ENCODE measurements at regions not wholly inside any gene's neighbourhood (a gene's known extent, or its start where the extent isn't known, plus 50 kb on each side); places are given as distances from the start of the nearest gene placed in this dataset.

DNA sequence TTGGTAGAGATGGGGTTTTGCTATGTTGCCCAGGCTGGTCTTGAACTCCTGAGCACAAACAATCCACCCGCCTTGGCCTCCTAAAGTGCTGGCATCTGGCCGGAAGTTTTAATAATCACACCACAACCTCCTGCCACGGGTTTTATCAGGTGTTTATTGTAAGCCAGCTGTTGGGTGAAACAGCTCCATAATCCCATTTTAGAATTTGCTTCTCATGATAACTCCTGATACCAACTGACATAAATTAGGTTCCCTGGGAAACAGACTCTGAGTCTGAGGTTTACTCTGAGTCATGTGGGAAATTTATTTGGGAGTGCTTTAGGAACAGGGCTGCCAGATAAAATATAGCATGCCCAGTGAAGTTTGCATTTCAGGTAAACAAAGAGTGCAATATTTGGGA lies 122.6 kb upstream of the MED13 start:
- Mint-ChIP-seq H3K9me3 (no peaks in the 10 kb centered on the region), H3K27ac (no peak overlapping the region), H3K36me3 (no peaks in the 10 kb centered on the region), H3K4me3 (no peak overlapping the region), H3K27me3 (peaks cover 12% of the 10 kb centered on the region), H3K4me1 (no peaks in the 10 kb centered on the region)
- no peak for DNase-seq (ENCODE audit: low spot score in 2 of 2)
- no peak for ATAC-seq (ENCODE audit: low read depth)

DNA sequence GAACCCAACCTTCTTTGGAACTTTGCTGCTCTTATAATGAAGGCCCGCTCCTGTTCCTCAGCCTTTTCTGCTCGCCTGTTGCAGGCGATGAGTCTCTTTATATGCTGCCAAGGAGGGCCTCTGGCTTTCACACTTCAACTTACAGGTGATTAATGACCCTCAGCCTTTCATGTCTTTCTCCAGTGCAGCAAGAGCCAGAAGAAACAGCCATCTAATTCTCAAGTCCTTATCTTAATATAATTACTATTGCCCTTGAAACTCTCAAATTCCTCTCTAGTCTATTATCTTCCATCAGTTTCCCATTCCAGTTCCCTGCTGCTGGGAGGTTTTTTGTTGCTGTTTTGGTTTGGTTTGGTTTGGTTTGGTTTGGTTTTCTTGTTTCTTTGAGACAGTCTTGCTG lies 121.8 kb upstream of the MED13 start:
- H3K9me3 Mint-ChIP-seq: no peaks in the 10 kb centered on the region
- ATAC-seq (ENCODE audit: low read depth): no peak
- DNase-seq (ENCODE audit: low spot score in 2 of 2): no peak
- H3K4me3 Mint-ChIP-seq: no peak overlapping the region
- H3K36me3 Mint-ChIP-seq: no peaks in the 10 kb centered on the region
- H3K4me1 Mint-ChIP-seq: no peaks in the 10 kb centered on the region
- no peak overlapping the region for H3K27ac Mint-ChIP-seq
- H3K27me3 Mint-ChIP-seq: peaks cover 9% of the 10 kb centered on the region

DNA sequence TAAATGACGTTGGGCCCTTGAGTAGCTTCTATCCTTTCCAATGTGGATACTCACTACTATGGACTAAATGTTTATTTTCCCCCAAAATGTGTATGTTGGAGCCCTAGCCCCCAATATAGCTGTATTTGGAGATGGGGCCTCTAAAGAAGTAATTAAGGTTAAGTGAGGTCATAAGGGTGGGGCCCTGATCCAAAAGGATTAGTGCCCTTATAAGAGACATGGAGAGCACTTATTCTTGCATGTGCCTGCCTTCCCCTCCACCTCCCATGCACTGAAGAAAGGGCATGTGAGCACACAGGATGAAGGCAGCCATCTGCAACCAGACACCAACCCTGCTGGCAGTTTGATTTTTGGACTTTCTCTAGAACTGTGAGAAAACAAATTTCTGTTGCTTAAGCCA lies 115.7 kb upstream of the MED13 start:
- Mint-ChIP-seq H3K9me3 (no peaks in the 10 kb centered on the region), H3K27me3 (no peaks in the 10 kb centered on the region), H3K36me3 (no peaks in the 10 kb centered on the region), H3K4me3 (no peak overlapping the region), H3K4me1 (no peaks in the 10 kb centered on the region), H3K27ac (no peak overlapping the region)
- DNase-seq (ENCODE audit: low spot score in 2 of 2) (no peak), ATAC-seq (ENCODE audit: low read depth) (no peak)

DNA sequence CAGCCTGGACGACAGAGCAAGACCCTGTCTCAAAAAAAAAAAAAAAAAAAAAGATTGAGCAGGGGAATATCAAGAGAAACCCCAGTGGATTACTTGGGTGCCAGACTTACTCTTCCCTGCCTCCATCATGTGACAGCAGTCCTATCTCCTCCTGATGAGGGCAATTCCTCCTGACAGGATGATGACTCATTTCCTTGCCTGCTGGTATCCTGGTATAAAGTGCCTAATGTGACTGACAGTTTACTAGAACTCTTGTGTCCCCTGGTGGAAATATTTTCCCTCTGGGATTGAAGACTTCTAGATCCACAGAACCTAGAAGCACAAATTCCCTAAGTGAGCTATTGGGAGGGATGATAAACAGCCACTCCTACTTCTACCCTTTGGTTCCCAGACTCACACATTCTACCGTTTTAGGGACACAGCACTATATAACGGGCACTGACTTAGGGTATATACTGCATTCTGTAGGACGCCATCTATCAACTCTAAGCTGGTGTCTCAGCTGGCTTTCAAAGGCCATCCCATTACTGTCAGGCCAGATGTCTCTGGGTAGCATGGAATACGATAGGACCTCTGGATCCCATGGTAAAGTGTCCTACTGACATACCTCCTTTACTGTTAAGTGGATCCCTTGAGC lies 114.6 kb upstream of the MED13 start:
- no peak overlapping the region for H3K4me3 Mint-ChIP-seq
- H3K27ac Mint-ChIP-seq: no peak overlapping the region
- H3K9me3 Mint-ChIP-seq: no peaks in the 10 kb centered on the region
- no peaks in the 10 kb centered on the region for H3K36me3 Mint-ChIP-seq
- H3K27me3 Mint-ChIP-seq: no peaks in the 10 kb centered on the region
- H3K4me1 Mint-ChIP-seq: no peaks in the 10 kb centered on the region
- no peak for DNase-seq (ENCODE audit: low spot score in 2 of 2)
- no peak for ATAC-seq (ENCODE audit: low read depth)

DNA sequence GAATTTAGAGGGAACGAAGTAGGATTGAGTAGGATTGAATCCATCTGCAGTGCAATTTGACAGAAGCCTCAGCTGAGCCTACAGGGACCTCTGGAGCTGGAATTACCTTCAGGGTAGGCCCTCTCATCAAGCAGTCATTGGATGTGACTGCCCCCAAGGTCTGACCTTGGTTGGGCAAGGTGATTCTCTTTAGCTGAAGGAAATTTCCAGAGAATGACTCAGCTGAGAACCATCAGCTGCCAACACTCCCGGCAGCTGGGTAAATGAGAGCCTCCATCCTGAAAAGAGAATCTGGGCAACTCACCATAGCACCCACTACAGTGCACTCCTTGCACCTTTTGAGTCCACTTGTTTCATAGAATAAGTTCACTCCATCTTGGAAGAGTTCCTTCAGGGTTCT lies 113.5 kb upstream of the MED13 start:
- no peaks in the 10 kb centered on the region for H3K36me3 Mint-ChIP-seq
- H3K4me1 Mint-ChIP-seq: no peaks in the 10 kb centered on the region
- ATAC-seq (ENCODE audit: low read depth) (no peak), DNase-seq (ENCODE audit: low spot score in 2 of 2) (no peak)
- H3K27ac Mint-ChIP-seq: no peak overlapping the region
- H3K27me3 Mint-ChIP-seq: no peaks in the 10 kb centered on the region
- H3K9me3 Mint-ChIP-seq: no peaks in the 10 kb centered on the region
- no peak overlapping the region for H3K4me3 Mint-ChIP-seq

DNA sequence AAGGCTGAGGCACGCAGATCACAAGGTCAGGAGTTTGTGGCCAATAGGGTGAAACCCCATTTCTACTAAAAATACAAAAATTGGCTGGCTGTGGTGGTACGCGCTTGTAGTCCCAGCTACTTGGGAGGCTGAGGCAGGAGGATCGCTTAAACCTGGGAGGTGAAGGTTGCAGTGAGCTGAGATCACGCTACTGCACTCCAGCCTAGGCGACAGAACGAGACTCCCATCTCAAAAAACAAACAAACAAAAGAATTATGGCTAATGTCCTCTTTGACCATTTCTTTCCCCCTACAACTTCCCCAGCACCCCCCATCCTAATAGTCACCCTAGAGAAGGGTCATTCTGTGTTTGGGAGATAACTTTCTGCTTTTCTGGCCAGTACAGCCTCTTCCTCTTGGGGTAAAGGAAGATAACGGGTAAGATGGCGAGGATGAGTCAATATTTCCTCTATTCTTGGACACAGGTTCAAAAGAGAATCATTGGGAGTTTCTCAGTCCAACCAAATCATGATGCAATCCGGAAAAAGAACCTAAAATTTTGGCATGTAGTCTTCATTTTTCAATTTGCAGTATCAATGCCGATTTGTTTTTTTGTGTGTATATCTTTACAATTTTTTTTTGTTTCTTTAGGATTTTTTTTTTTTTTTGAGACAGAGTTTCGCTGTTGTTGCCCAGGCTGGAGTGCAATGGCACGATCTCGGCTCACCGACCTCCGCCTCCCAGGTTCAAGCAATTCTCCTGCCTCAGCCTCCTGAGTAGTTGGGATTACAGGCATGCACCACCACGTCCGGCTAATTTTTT lies 107.6 kb upstream of the MED13 start:
- no peaks in the 10 kb centered on the region for H3K36me3 Mint-ChIP-seq
- no peaks in the 10 kb centered on the region for H3K9me3 Mint-ChIP-seq
- peaks cover 7% of the 10 kb centered on the region for H3K4me1 Mint-ChIP-seq
- ATAC-seq (ENCODE audit: low read depth) (no peak), DNase-seq (ENCODE audit: low spot score in 2 of 2) (no peak)
- H3K27ac Mint-ChIP-seq: no peak overlapping the region
- peaks cover 6% of the 10 kb centered on the region for H3K27me3 Mint-ChIP-seq
- H3K4me3 Mint-ChIP-seq: no peak overlapping the region

DNA sequence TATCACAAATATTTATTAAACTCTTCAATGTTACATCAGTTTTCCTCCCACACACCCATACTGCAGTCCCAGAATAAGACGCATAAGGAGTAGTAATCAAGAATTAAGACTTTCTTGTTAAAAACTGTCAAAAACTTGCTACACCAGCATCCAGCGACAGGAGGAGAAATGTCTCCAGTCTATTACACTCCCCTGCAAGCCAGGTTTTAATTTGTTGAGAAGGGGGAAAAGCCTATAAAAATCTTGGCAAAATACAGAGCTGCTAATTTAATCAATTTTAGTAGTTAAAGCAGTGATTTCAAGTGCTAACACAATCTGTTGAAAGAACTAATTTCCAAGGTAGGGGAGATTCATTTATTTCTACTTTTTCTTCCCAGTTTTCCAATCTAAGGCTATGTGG lies 102.0 kb upstream of the MED13 start:
- no peak for ATAC-seq (ENCODE audit: low read depth)
- Mint-ChIP-seq H3K36me3 (no peaks in the 10 kb centered on the region), H3K4me3 (no peak overlapping the region)

DNA sequence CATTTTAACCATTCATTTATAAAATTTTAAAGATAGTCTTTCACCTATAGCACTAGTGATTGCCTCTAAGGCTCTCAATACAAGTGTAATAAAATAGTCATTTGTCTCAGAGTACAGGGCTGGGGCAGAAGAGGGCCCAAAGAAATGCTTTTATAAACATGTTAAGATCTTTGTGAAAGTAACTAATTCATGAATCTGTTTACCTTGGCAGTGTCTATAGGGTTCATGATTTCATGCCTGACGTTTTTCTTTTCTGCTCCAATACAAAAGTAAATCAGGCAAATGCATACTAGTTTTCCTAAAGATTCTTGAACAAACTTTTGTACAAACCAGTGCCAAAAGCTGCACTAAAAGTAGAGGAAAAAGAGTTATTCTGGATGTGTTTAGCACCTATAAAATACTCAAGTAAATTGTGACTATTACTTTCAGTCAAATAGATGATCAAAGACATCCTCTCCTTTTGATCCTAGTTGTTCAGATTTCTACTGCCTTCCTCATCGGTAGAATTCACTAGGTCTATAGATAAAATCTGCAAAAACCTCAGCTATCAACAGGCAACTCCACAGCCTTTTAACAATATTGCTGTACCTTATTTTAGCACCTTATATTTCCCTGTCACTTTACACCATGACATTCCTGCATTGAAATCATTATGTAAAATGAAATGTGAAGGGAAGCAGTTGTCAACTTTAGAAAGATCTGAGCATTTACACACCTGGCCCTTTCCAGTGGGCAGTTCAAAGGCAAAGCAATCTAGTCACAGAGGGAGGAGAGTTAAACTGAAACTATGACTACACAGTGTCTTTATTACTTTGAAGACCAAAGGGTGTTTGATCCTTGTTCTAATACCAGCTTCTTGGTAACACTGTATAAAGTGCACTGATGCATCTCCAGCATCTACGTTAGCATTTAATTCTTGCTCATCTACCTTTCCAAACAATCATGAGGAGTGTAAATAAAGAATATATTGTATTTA lies 100.0 kb upstream of the MED13 start:
- Mint-ChIP-seq H3K36me3 (no peaks in the 10 kb centered on the region), H3K27me3 (peaks cover 9% of the 10 kb centered on the region), H3K9me3 (no peaks in the 10 kb centered on the region), H3K27ac (no peak overlapping the region), H3K4me1 (peaks cover 2% of the 10 kb centered on the region), H3K4me3 (no peak overlapping the region)
- ATAC-seq (ENCODE audit: low read depth) (no peak), DNase-seq (ENCODE audit: low spot score in 2 of 2) (no peak)

More for the DNA sequence above, 102.0 kb upstream of the MED13 start:
- Mint-ChIP-seq H3K4me1 (peaks cover 8% of the 10 kb centered on the region), H3K27ac (no peak overlapping the region), H3K27me3 (peaks cover 6% of the 10 kb centered on the region), H3K9me3 (no peaks in the 10 kb centered on the region)
- no peak for DNase-seq (ENCODE audit: low spot score in 2 of 2)

DNA sequence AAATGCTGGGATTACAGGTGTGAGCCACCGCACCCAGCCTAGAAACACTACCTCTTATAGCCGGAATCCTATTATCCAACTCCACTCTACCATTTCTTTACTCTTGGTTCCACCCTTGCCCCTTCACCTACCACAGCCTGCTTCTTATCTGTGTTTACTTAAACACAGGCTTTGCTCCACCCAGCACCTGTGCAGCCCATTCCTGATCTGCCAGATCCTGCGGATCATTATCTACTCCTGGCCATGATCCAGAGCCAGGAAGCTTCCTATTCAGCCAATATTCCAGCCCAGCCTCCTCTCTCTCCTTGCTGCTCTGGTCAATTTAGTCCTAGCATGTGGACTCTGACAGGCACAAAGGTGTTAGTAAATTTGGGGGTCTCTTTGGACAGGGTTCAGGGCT lies 98.8 kb upstream of the MED13 start:
- Mint-ChIP-seq H3K27ac (no peak overlapping the region), H3K27me3 (peaks cover 9% of the 10 kb centered on the region), H3K4me1 (peaks cover 2% of the 10 kb centered on the region), H3K36me3 (no peaks in the 10 kb centered on the region), H3K9me3 (no peaks in the 10 kb centered on the region), H3K4me3 (no peak overlapping the region)
- DNase-seq (ENCODE audit: low spot score in 2 of 2) (no peak), ATAC-seq (ENCODE audit: low read depth) (no peak)

DNA sequence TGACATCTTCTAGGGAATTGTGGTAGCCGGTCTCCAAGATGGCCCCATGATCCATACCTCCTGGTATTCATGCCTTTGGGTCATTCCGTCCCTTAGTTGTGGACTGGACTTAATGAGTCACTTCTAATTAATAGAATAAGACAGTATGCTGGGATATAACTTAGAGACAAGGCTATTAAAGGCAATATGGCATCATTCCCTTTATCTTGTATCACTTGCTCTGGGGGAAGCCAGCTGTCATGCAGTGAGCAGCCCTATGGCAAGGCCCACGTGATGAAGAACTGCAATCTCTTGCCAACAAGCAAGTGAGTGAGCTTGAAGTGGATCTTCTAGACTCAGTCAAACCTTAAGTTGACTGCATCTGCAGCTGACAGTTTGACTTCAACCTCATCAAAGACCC lies 97.8 kb upstream of the MED13 start:
- H3K4me1 Mint-ChIP-seq: peaks cover 2% of the 10 kb centered on the region
- H3K27me3 Mint-ChIP-seq: peaks cover 7% of the 10 kb centered on the region
- no peak overlapping the region for H3K4me3 Mint-ChIP-seq
- H3K36me3 Mint-ChIP-seq: no peaks in the 10 kb centered on the region
- no peak for DNase-seq (ENCODE audit: low spot score in 2 of 2)
- ATAC-seq (ENCODE audit: low read depth): no peak
- H3K27ac Mint-ChIP-seq: no peak overlapping the region
- H3K9me3 Mint-ChIP-seq: no peaks in the 10 kb centered on the region

DNA sequence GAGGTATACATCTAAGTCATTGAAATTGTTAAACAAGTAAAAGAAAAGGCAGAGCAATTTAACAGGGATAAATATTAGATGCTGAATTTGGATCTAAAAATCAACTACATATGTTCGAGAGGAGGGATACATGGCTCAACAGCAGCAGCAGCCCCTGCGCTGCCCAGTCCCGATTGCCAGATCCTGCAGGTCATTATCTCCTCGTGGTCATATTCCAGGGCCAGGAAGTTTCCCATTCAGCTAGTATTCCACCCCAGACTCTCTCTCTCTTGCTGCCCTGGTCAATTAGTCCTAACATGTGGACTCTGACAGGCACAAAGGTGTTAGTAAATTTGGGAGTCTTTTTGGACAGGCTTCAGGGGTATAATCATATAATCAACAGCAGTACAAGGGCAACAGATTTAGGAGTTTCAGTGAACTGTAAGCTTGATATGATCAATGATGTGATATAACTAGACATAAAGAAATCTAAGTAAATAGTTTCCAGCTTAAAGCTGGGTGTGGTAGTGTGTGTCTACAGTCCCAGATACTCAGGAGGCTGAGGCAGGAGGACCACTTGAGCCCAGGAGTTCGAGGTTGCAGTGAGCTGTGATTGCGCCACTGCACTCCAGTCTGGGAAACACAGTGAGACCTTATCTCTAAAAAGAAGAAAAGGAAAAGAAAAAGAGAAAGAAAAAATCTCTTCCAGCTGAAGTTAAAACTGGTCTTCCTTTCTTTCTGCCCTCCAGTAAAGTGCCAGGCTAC lies 96.5 kb upstream of the MED13 start:
- Mint-ChIP-seq H3K36me3 (no peaks in the 10 kb centered on the region), H3K9me3 (no peaks in the 10 kb centered on the region), H3K27ac (no peak overlapping the region), H3K4me1 (peaks cover 2% of the 10 kb centered on the region), H3K4me3 (no peak overlapping the region), H3K27me3 (peaks cover 7% of the 10 kb centered on the region)
- DNase-seq (ENCODE audit: low spot score in 2 of 2) (no peak), ATAC-seq (ENCODE audit: low read depth) (no peak)

DNA sequence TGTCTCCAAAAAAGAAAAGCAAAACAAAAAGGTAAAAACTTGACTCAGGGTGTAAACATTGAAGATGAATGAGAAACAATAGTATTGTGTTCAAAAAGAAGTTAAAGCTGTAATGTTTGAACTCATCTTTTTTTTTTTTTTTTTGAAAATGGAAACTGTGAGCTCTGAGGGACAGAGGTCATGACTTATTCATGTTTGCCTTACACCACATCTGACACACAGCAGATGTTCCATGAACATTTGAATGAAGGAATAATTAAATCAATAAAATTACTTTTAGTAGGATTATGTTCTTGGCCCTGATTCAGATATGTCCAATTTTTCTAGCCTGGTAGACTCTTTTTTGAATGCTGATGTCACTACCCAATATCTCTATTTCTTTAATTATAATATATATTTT lies 95.7 kb upstream of the MED13 start:
- Mint-ChIP-seq H3K4me1 (peaks cover 2% of the 10 kb centered on the region), H3K27ac (no peak overlapping the region), H3K27me3 (peaks cover 7% of the 10 kb centered on the region), H3K36me3 (no peaks in the 10 kb centered on the region), H3K9me3 (no peaks in the 10 kb centered on the region), H3K4me3 (no peak overlapping the region)
- no peak for DNase-seq (ENCODE audit: low spot score in 2 of 2)
- no peak for ATAC-seq (ENCODE audit: low read depth)

DNA sequence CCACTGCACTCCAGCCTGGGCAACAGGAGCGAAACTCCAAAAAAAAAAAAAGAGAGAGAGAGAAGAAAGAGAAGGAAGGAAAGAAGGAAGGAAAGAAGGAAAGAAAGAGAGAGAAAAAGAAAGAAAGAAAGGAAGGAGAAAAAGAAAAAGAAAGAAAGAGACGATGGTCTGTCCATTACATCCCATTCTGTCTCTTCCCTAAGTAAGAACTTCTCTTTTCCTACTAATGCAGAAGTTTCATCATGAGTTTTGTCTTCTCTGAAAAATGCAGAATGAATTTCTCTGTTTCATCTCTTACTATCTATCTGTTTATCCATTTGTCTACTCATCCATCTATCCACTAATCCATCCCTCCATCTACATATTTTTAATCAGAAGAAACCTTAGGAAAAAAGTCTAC lies 94.9 kb upstream of the MED13 start:
- H3K9me3 Mint-ChIP-seq: no peaks in the 10 kb centered on the region
- no peak overlapping the region for H3K4me3 Mint-ChIP-seq
- H3K36me3 Mint-ChIP-seq: no peaks in the 10 kb centered on the region
- DNase-seq (ENCODE audit: low spot score in 2 of 2): no peak
- no peak overlapping the region for H3K27ac Mint-ChIP-seq
- peaks cover 7% of the 10 kb centered on the region for H3K27me3 Mint-ChIP-seq
- no peak for ATAC-seq (ENCODE audit: low read depth)
- H3K4me1 Mint-ChIP-seq: no peaks in the 10 kb centered on the region
